Fibroblast of peridontal ligament (primary cell): ENCODE measurements at regions not wholly inside any gene's neighbourhood (a gene's known extent, or its start where the extent isn't known, plus 50 kb on each side); places are given as distances from the start of the nearest gene placed in this dataset.
"Not testable (repeated sequence)": the region's sequence is repeated elsewhere in the genome, so short reads cannot be mapped to it uniquely, and the experiment has no call there.

Source experiments
- DNase-seq: peaks from one replicate; pipeline ENCODE4 v3.0.0-alpha.2; 2010; ENCODE audit errors: extremely low read depth

GRCh38 chr2:36235882-36236281 lies 119.7 kb upstream of the CRIM1 start:
- DNase-seq, result no peak

- no peak for DNase-seq
Measured at GRCh38 chr2:36235426-36235825, 120.2 kb upstream of the CRIM1 start.

- no peak for DNase-seq
Measured at GRCh38 chr2:36223259-36223658, 132.3 kb upstream of the CRIM1 start.

DNA sequence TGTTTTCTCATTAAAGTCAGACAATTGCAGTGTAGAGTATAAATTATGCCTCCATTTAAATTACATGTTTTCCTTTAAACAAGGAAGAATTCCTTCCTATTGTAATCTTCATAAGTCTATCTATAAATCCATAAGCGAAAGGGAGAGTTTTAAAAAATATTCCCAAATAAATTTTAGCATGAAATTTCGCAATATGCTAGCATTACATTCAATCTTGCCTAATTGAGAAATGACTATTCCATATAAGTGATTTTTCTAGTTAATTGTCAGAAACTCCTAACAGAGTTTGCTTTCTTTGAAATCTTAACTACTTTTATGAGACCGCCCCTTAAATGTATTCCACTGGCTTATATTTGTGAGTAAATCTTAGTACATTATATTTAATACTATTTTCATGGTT lies 133.1 kb upstream of the CRIM1 start:
- no peak for DNase-seq

DNA sequence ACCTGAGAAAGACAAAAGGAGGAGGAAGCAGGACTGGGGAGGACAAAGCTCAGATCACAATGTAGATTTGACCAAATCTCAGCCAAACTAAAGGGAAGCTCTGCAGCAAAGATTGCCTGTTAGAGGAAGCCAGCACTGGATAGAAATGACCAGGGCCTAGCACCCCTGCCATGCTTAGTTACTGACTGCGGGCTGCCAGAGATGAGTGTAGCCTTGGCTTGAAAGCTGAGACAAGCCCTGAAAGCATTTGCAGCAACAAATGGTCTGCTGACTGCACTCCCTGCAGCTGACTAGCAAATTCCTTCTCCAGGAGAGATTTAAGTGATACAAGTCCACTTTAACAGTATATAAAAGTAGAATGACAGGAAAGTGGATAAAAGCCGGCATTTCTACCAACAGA lies 140.9 kb upstream of the CRIM1 start:
- no peak for DNase-seq

- no peak for DNase-seq
Measured at GRCh38 chr2:36203366-36203765, 152.2 kb upstream of the CRIM1 start.

DNA sequence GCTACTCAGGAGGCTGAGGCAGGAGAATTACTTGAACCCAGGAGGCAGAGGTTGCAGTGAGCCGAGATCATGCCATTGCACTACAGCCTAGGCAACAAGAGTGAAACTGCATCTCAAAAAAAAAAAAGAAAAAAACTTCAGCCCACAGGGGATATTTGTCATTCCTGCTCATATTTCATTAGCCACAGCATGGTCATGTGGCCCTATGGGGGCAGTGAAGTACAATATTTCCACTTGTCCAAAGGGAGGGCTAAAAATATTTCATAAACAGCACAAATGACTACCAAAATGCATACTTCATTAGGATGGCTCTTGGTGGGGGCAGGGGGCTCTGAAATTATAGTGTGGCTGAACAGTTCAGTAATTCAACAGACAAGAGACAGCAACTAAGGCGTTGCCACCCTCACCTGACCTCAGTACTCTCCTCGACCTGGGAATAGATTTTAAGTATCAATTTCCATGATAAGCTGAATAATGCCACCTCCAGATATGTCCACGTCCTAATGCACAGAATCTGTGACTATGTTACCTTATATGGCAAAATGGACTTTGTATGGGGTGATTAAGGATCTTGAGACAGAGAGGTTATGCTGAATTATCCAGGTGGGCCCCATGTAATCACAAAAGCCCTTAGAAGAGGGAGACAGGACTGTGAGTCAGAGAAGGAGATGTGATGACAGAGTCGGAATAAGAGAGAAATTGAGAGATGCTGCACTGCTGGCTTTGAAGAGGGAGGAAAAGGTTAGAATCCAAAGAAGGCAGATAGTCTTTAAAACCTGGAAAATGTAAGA lies 158.2 kb upstream of the CRIM1 start:
- DNase-seq, result no peak

GRCh38 chr2:36193680-36194079 lies 161.9 kb upstream of the CRIM1 start:
- DNase-seq, result no peak

DNA sequence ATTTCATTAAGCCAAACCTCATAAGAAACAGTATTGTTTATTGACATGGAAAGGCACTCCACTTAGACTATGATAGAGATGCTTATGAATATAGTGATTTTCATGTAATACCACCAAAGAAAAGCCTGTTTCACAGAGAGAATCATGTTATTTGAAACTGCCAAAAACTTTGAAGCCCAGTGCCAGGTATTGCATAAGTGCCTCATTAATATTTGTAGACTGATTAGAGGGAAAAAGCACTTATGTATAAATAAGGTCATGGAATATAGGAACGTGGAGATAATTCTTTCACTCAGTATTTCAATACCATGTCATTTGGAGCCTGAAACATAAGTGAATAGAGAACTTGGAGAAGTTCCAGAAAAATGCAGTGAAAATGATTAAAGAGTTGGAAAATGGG lies 162.6 kb upstream of the CRIM1 start:
- DNase-seq, result no peak

- no peak for DNase-seq
Measured at GRCh38 chr2:36190097-36190496, 165.5 kb upstream of the CRIM1 start.

- no peak for DNase-seq
Measured at GRCh38 chr2:36185624-36186023, 170.0 kb upstream of the CRIM1 start.

GRCh38 chr2:36184848-36185247 lies 170.7 kb upstream of the CRIM1 start:
- DNase-seq, result no peak

DNA sequence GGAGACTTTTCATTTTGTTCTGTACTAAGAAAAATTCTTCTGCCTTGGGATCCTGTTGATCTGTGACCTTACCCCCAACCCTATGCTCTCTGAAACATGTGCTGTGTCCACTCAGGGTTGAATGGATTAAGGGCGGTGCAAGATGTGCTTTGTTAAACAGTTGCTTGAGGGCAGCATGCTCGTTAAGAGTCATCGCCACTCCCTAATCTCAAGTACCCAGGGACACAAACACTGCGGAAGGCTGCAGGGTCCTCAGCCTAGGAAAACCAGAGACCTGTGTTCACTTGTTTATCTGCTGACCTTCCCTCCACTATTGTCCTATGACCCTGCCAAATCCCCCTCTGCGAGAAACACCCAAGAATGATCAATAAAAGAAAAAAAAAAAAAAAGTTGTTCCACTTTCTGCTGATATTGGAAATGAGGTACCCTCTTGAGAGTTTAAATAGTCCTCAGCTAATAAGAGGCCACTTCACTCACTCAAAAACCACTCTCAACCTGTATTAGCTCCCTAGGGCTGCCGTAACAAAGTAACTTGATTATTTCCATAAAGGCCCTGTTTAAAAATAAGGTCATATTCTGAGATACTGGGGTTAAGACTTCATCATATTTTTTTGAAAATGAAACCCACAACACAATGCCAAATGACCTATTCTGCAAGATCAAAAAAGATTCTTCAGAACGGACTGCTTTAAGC lies 174.6 kb upstream of the CRIM1 start:
- DNase-seq, result not testable (repeated sequence)

GRCh38 chr2:36180293-36180692 lies 175.3 kb upstream of the CRIM1 start:
- DNase-seq, result not testable (repeated sequence)

DNA sequence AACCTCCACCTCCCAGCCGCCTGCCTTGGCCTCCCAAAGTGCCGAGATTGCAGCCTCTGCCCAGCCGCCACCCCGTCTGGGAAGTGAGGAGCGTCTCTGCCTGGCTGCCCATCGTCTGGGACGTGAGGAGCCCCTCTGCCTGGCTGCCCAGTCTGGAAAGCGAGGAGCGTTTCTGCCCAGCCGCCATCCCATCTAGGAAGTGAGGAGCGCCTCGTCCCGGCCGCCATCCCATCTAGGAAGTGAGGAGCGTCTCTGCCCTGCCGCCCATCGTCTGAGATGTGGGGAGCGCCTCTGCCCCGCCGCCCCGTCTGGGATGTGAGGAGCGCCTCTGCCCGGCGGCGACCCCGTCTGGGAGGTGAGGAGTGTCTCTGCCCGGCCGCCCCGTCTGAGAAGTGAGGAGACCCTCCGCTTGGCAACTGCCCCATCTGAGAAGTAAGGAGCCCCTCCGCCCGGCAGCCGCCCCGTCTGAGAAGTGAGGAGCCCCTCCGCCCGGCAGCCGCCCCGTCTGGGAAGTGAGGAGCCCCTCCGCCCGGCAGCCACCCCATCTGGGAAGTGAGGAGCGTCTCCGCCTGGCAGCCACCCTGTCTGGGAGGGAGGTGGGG lies 175.8 kb upstream of the CRIM1 start:
- DNase-seq, result not testable (repeated sequence)

DNA sequence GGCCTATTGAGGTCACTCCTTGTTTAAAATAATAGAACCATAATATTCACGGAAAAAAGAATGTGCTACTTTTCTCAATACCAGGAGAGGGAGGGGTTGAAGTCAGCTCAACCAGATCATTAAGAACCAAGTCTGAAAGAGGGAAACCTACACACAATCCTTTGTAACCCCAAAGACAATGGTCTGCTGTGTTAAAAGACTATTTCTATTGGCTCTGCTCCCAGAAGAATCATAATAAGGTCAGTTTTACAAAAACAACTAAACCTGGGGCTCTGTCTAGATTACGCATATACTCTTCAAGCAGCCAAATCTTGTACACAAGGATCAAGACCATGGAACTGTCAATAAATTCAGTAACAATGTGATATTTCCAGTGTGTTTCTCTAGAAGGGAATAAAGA lies 177.2 kb upstream of the CRIM1 start:
- DNase-seq, result no peak

GRCh38 chr2:36177282-36177681 lies 178.3 kb upstream of the CRIM1 start:
- no peak for DNase-seq

DNA sequence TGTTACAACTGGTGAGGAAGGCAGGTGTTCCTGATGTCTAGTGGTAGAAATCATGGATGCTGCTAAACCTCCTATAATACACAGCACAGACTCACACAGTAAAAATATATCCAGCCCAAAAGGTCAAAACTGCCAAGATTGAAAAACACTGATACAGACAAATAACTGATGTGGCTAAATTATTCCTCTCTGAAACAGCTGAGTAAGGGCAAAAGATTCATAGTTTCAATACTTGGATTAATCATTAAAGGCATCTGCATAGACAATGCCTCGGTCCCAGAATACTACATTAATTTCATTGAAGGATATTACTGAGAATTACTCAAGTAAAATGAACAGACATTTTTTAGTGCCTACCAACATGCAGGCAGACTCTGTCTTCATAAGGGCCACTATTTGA lies 180.7 kb upstream of the CRIM1 start:
- no peak for DNase-seq

GRCh38 chr2:36173760-36174404 lies 181.7 kb upstream of the CRIM1 start:
- DNase-seq, result no peak

- no peak for DNase-seq
Measured at GRCh38 chr2:36172824-36173223, 182.8 kb upstream of the CRIM1 start.

- DNase-seq, result no peak
Measured at GRCh38 chr2:36170805-36171204, 184.8 kb upstream of the CRIM1 start.

DNA sequence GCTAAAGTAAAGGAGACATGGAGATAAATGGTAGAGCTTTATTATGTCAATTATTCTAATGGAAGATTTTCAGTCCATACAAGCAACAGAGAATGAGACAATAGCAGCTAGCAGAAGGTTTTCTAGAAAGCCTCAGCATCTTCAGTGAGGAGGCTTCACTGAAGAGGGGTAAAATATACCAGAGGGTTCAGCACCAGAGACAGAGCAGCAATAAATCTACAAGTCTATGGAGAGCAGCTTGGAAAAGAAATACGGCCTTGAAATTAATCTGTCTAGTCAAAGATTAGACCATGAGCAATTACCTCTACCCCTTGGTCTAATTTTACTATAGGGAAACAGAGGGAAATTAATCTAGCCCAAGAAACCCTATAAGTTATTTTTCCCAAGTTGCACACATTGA lies 185.7 kb upstream of the CRIM1 start:
- DNase-seq, result no peak

GRCh38 chr2:36168115-36168514 lies 187.5 kb upstream of the CRIM1 start:
- DNase-seq, result no peak
